Activated T-cell treated with anti-CD3 and anti-CD28 coated beads for 48 hours (primary cell): ENCODE measurements at regions not wholly inside any gene's neighbourhood (a gene's known extent, or its start where the extent isn't known, plus 50 kb on each side); places are given as distances from the start of the nearest gene placed in this dataset.

Source experiments
- DNase-seq: peaks from one replicate; pipeline ENCODE4 v3.0.0-alpha.2; 2020; ENCODE audit warnings: low read depth

GRCh38 chr6:43917878-43918382, 147.9 kb downstream of the VEGFA start:
- no peak for DNase-seq

DNA sequence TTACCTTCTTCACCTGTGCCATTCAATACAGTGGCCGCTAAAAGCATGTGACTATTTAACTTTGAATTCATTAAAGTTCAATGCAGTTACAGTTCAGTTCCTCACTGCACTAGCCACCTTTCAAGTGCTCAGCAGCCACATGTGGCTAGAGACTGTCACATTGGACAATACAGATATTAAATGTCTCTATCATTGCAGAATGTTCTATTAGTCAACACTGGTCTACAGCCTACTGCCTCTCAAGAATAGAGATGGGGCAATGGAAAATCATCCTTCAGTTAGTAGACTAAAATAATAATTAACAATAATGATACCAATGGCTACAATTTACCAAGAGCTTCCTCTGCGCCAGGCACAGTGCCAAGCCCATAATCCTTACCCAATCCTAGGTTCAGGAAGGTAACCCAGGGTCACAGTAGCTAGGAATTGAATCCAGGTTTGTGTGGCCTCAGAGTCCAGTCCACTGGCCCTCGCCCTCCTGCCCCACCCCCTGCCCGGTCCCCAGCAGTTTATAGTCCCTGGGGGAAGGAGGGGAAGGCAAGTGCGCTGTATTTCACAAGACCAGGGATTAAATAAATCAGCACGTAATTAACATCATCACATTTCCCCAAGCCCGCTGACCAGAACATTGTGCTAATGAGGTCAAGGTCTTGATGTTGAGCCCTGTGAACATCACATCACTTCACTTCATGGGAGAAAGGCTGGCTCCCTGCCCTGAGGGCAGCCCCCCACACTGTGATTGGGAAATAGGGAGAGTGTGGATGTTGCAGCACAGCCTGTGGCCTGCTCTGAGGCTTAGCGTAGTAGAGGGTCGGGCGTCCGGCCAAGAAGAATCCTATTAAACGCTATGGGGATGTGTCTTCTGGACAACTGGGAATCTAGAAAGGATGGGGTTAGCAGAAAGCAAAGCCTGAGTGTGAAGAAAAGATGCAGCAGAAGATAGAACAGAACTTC, 147.2 kb downstream of the VEGFA start:
- no peak for DNase-seq

GRCh38 chr6:43915986-43916923, 146.2 kb downstream of the VEGFA start:
- DNase-seq: no peak

DNA sequence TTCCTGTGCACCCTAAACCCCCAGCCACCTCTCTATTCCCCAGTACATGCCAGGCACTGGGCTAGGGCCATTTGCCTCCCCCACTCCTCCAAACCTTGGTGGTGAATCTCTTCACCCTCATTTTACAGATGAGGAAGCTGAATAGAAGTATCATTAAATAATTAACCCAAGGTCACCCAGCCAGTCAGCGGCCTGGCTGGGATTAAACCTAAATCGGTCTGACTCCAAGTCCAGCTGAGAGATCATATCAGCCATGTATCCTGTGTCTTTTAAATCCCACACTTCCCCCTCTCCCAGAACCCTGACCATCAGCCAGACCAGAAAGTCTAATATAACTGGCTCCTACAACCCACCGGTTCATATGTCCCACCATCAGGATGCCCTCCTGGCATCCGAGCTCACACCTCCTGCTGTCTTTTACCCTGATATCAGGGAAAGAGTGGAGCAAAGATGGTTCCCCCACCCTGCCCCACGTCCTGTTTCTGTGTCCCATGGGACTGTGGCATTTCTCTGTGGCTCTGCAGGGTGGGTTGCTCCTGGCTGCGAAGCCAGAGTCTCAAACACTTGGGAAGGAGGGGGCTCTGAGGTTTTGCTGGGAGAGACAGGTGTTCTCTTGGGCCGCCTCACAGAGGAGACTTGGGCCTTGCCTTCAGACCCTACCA, 145.3 kb downstream of the VEGFA start:
- no peak for DNase-seq

GRCh38 chr6:43914272-43915147, 144.5 kb downstream of the VEGFA start:
- DNase-seq: no peak

DNA sequence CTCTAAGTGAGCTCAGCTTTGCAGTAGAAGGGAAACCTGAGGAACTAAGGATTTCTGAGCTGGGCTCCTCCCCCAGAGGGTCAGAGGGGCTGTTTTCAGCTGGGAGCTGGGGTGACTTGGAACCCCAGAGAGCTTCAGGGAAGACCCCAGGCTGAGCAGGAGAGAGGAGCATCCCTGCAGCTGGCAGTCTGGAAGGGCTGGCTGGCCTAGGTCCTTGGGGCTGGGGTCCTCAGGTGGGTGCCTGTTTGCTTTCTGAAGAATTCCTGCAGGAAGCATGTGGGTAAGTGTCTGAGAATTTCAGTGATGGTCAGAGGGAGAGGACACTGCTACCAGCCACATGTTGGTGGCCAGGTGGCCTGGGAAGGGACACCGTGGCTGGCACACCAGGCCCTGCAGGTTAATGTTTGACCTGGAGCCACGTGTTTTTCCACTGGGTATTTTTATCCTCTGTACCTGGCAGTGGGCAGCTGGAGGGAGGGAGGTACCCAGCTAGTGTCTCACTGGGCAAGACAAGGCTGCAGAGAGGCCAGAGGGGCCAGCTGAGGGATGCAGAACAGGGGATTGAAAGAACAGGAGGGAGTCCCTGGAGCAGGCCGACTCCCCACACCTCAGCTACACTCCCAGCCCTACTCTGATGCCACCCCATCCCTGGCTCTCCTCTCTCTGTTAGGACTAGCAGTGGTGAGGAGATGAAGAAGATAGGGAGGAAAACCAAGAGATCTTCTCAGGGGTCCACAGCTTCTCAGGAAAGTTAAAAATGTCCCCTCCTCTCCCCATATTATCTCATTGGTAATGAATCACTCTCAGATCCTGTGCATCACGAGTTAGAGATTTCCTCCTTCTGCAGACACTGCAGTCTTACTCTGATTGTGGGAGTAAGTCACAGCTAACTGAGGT, 143.6 kb downstream of the VEGFA start:
- no peak for DNase-seq

DNA sequence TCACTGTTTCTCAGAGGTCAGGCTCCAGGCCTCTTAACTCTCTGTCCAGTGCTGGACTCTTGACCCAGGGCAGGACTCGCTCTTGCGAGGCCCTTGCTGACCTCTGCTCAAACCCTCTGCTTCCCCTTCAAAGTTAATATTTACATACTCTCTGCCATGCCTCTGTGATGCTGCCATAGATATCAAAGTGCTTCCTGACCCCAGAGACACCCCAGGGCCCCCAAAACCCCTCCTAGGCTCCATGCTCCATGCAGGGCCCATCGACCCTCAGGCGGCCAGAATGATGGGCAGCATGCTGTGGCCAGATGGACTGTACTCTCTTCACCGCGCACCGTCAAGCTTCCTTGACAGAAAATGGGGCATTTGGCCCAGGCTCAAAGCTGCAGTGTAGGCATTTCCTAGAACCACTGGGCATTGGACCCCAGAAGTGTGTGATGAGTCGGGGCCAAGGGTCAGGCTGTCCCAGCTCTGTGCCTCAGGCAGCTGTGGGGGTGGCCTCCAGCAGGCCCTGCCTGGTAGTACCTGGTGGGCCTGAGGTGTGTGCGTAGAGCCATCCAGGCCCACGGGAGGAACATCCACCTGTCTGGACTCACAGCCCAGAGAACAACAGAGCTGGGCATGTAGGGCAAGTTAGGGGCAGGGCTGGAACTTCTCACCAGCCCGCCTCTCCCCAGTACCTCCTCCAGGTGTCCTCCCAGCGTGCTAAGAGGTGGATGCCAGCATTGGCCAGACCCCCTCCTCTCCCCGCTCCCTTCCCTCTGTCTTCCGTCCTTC, 142.8 kb downstream of the VEGFA start:
- no peak for DNase-seq

DNA sequence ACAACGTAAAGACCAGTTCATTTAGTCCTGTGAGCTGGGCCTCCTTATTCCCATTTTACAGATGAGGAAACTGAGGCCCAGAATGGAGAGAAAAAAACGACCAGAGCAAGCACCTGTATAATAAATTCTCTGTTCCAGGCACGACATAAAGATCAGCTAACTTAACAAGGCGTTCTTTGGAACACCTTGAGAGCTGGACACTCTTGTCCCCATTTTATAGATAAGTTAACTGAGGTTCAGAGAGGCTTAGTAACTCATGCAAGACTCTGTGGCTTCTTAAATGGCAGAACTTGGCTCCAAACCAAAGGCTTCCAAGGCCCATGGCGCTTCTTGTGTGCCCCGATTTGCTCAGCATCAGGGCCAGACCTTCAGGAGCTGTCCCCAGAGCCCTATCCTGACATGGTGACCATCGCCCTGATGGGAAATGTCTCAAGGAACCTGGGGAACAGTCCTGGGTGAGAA, 142.1 kb downstream of the VEGFA start:
- DNase-seq: no peak

DNA sequence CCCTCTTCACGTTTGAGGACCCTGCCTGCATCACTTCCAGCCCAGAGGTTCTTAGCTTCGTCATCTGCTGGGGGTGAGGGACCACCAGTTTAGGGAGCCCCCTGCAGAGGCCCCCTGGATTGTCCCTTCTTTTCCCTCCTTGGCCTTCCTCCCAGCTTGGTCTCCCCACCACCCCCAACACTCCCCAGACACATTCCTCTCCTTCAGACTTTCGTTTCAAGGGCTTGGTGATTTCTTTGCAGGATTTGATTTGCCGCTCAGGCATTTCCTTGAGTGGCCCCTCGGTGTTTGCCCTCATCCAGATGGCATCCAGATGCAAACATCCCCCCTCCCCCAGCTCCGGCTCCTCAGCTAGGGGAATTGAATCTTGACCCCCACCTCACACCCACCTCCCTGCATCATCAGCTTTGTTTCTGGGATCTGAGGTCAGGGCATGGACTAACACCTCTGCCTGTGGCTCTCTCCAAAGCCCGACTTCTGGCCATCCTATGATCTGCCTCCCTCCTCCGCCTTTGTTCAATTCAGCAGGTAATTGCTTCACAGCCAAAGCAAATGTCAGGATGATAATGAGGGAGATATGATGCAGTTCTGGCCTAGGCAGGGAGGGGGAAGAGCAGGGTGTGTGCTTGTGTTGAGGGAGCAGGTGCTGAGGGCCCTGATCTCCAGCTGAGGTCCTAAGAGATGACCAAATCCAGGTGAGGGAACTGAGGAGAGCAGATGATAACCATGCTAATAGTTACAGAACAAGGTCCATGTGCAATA, 141.5 kb downstream of the VEGFA start:
- DNase-seq: no peak

GRCh38 chr6:43910638-43911353, 140.8 kb downstream of the VEGFA start:
- no peak for DNase-seq

DNA sequence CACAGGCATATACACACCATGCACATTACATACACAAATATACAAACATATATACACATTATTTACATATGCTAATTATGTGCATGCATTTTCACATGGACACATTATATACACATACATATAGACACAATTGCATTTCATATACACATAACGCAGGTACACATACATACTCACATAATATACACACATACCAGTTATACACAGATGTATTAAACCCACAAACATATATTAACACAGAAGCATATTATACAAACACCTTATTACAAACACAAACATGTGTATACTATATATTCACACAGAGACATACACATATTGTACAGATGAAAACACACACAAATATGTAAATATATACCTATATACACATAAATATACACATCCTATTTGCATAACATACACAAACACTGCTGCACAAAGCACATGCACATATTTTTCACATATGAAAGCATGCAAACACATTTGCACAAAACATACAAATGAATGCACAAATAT, 140.2 kb downstream of the VEGFA start:
- DNase-seq: no peak

DNA sequence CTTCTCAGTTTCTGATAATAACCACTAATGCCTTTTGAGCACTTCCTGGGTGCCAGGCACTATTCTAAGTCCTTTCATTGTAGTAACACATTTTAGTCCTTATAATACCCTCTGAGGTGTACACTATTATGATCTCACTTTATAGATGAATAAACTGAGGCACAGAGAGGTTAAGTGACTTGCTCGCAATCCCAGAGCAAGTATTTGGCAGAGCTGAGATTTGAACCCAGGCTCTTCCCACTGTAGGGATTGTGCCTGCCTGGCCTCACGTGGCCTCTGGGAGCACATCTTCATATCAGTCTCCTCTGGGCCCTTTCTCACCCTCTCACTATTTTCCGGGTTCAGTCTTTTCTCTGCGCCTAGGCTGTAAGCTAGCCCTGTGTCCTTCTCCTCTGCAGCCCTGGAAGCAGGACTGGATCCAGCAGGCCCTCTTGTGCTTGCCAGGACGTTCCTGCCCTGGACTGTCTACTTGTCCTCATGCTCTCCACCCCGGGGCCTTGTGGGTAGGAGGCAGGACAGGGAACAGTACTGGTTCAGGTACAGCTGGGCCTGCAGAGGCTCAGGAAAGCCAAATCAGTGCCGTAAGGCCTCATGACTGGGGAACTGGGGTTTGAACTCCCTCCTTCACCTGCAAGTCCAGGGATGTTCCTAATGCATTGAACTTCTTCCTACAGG, 139.6 kb downstream of the VEGFA start:
- DNase-seq: no peak

DNA sequence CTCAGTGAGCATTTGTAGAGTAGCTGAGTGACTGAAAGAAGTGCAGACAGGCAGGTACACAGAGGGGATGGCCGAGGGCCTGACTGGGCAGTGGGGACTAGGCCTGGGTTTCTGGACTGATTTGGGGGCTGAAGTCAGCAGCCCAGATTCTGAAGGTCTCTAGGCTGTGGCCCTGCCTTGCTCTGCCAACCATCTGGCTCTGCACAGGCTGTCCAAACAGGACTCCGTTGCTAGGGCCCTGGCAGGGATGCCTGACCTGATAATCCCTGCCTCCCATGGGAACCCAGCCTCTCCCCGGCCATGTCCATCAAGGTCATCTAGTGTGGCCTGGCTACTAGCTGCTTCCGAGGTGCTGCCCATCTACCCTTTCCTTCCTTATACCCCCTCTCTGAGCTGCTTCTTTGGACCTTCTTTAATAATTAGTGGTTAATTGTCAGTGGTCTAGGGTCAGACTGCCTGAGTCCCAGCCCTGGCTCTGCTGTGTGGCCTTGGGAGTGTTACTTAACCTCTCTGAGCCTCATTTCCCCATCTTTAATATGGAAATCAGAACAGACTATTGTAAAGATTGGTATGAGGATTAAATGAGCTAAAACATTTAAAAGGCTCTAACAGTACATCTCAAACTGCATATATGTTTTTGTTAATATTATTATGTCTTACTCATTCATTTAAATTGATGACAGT, 137.9 kb downstream of the VEGFA start:
- DNase-seq: no peak

- DNase-seq: no peak
These were observed 137.3 kb downstream of the VEGFA start for GRCh38 chr6:43907312-43907711.

DNA sequence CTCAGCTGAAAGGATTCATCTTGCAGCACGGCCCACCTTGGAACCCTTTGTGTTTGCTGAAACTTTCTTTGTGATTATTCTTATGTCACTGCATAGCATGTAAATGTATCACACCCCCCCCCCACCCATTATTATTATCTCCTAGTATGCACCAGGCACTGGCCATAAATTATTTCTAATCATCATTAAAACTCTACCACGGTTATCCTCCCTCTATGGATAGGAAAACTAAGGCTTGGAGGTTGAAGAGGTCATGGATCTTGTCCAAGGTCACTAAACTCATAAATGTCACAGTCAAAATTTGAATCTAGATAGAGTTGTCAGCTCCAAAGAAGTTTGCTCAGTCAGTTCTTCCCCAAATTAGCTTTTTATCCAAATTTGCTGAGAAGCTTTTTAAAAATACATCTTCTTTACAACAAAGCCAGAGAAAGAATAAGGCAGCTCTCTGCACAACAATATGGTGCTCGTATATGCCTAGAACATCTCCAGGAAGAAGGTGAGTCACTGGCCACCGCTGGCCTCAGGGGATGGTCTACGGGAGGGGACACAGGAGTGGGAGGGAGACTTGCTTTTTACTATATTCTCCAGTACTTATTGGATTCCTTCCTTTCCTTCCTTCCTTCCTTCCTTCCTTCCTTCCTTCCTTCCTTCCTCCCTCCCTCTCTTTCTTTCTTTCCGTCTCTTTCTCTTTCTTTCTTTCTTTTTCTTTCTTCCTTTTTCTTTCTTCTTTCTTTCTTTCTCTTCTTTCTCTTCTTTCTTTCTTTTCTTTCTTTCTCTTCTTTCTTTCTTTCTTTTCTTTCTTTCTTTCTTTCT, 134.5 kb downstream of the VEGFA start:
- DNase-seq: no peak
